ENCODE measurements at regions not wholly inside any gene's neighbourhood (a gene's known extent, or its start where the extent isn't known, plus 50 kb on each side); places are given as distances from the start of the nearest gene placed in this dataset.

DNA sequence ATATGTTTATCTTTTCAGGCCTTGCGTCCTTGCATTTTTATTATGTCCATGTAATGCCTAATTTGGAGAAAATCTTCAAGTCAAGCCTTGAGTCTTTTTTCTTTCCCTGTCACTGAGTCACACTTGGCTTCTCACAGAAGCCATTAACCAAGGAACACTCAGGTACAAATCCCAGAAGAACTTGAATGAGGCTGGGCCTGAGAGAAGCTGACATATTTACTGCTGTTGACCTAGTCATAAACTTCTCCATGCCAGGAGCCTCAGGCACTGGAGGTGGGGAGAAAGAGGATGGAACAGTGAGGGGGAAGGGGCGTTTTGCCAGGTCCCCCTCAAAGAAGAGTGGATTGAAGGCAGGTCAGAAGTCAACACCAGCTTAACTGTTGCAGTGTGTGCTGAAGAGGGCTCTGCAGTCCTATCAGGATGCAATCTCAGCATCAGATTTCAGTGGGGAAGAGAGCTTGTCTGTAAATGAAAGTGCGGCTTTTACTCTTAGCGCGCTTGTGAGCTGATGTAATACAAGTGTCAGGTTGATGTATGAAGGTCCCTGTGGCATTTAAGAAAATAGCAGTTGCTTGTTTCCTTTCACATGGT, 526.0 kb downstream of the ETS1 start:
- DNase-seq (ENCODE audit: low spot score in 2 of 2): no peak
- TF ChIP-seq POLR2A (IDR thresholded peaks at IDR 0.05): no peak
- TF ChIP-seq, protein P1, sequence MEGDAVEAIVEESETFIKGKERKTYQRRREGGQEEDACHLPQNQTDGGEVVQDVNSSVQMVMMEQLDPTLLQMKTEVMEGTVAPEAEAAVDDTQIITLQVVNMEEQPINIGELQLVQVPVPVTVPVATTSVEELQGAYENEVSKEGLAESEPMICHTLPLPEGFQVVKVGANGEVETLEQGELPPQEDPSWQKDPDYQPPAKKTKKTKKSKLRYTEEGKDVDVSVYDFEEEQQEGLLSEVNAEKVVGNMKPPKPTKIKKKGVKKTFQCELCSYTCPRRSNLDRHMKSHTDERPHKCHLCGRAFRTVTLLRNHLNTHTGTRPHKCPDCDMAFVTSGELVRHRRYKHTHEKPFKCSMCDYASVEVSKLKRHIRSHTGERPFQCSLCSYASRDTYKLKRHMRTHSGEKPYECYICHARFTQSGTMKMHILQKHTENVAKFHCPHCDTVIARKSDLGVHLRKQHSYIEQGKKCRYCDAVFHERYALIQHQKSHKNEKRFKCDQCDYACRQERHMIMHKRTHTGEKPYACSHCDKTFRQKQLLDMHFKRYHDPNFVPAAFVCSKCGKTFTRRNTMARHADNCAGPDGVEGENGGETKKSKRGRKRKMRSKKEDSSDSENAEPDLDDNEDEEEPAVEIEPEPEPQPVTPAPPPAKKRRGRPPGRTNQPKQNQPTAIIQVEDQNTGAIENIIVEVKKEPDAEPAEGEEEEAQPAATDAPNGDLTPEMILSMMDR (IDR thresholded peaks at IDR 0.05): no peak
- no peak for TF ChIP-seq EP300 (IDR thresholded peaks at IDR 0.05)
- TF ChIP-seq POLR2AphosphoS5 (IDR thresholded peaks at IDR 0.05): no peak
- 52% methylated on average over 5 of the region's 5 CpGs for WGBS

DNA sequence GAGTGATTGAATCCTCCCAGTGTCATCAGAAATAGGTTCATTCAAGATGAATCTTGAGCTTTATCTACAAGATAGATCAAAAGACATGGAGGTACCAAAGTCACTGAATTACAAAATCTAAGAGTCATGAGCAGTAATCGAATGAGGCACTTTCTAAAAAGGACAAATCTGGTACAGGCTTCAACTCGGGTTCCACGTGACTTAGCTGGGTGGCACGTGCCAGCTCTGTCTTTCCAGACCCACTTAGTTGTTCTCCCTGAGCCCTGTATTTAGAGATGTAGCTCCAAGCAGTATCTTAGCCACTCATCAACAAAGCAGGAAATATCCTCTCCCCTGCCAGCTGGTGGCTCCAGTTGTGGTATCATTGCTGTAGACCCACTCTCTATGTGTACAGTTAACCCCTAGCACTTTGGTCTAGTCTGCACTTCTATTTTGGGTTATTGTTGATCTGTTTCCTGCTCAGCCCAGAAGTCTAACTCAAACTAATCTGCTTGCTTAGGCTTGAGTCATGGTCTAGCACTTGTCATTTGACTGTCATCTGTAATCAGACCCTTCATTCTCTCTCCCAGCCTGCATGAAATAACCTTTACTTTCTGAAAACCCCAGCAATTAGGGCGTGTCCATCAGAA, 528.7 kb downstream of the ETS1 start:
- Histone ChIP-seq H3K4me1 (no peaks in the 10 kb centered on the region), H3K4me3 (no peak overlapping the region), H3K9me3 (no peaks in the 10 kb centered on the region), H3K27me3 (no peaks in the 10 kb centered on the region), H3K36me3 (no peaks in the 10 kb centered on the region), H3K27ac (no peak overlapping the region)
- TF ChIP-seq, protein P1 (IDR thresholded peaks at IDR 0.05): no peak
- TF ChIP-seq POLR2A (IDR thresholded peaks at IDR 0.05) (no peak), POLR2AphosphoS5 (IDR thresholded peaks at IDR 0.05) (no peak), EP300 (IDR thresholded peaks at IDR 0.05) (no peak)
- 83% methylated on average over 5 of the region's 5 CpGs for WGBS
- no peak for DNase-seq (ENCODE audit: low spot score in 2 of 2)

More for the DNA sequence above, 526.0 kb downstream of the ETS1 start:
- H3K27ac ChIP-seq: no peak overlapping the region
- no peaks in the 10 kb centered on the region for H3K9me3 ChIP-seq
- no peaks in the 10 kb centered on the region for H3K36me3 ChIP-seq
- no peaks in the 10 kb centered on the region for H3K27me3 ChIP-seq
- no peaks in the 10 kb centered on the region for H3K4me1 ChIP-seq
- H3K4me3 ChIP-seq: no peak overlapping the region

GRCh38 chr11:128057786-128058395, 529.5 kb downstream of the ETS1 start:
- WGBS: 82% methylated on average over 6 of the region's 6 CpGs
- TF ChIP-seq, protein P1 (IDR thresholded peaks at IDR 0.05): no peak
- TF ChIP-seq EP300 (IDR thresholded peaks at IDR 0.05) (no peak), POLR2AphosphoS5 (IDR thresholded peaks at IDR 0.05) (no peak), POLR2A (IDR thresholded peaks at IDR 0.05) (no peak)

GRCh38 chr11:128055576-128056217, 531.7 kb downstream of the ETS1 start:
- H3K4me3 ChIP-seq: no peak overlapping the region
- no peaks in the 10 kb centered on the region for H3K9me3 ChIP-seq
- TF ChIP-seq EP300 (IDR thresholded peaks at IDR 0.05): no peak
- no peak for TF ChIP-seq POLR2A (IDR thresholded peaks at IDR 0.05)
- no peak for TF ChIP-seq POLR2AphosphoS5 (IDR thresholded peaks at IDR 0.05)
- TF ChIP-seq, protein P1 (IDR thresholded peaks at IDR 0.05): no peak
- no peak for DNase-seq (ENCODE audit: low spot score in 2 of 2)
- 52% methylated on average over 3 of the region's 3 CpGs for WGBS
- peaks cover 5% of the 10 kb centered on the region for H3K4me1 ChIP-seq
- H3K27ac ChIP-seq: no peak overlapping the region
- no peaks in the 10 kb centered on the region for H3K36me3 ChIP-seq
- H3K27me3 ChIP-seq: no peaks in the 10 kb centered on the region

More at GRCh38 chr11:128057786-128058395, 529.5 kb downstream of the ETS1 start:
- H3K9me3 ChIP-seq: no peaks in the 10 kb centered on the region
- no peak overlapping the region for H3K27ac ChIP-seq
- DNase-seq (ENCODE audit: low spot score in 2 of 2): no peak
- no peaks in the 10 kb centered on the region for H3K36me3 ChIP-seq
- no peak overlapping the region for H3K4me3 ChIP-seq
- no peaks in the 10 kb centered on the region for H3K27me3 ChIP-seq
- peaks cover under 1% of the 10 kb centered on the region for H3K4me1 ChIP-seq

All from suprapubic skin (tissue), 4 donors.